H1 (cell line): ENCODE measurements at regions not wholly inside any gene's neighbourhood (a gene's known extent, or its start where the extent isn't known, plus 50 kb on each side); places are given as distances from the start of the nearest gene placed in this dataset.

ENCODE experiments used
- CTCF ChIA-PET: fragments of 300-600 bp; sonication (Branson Sonifier 250); formaldehyde crosslinking; loops from one replicate; lab custom pipeline; 2021; ENCODE audit not compliant: partially characterized antibody; lab: Charles Lee
- POLR2A ChIA-PET: fragments of 300-600 bp; sonication (Branson Sonifier 250); formaldehyde crosslinking; loops from one replicate; lab custom pipeline; 2021; ENCODE audit warnings: inconsistent platforms; ENCODE audit not compliant: partially characterized antibody; lab: Charles Lee
- DNase-seq, 2 experiments: peaks; one replicate each; pipeline versions ENCODE4 v3.0.0 to v3.0.0-alpha.2; 2010 to 2022; ENCODE audit warnings: low spot score in 2 of 2, low read depth in 1 of 2, mixed read lengths in 1 of 2
- FAIRE-seq: peaks from 2 replicates; lab custom pipeline; 2011; peaks lifted over from hg19 to GRCh38; lab: Jason Lieb, UNC
- H2AFZ ChIP-seq: 2 replicates; pipeline ENCODE4 v1.8.1; 2012; ENCODE audit warnings: low read length, inconsistent platforms
- H2AK5ac ChIP-seq: 2 replicates; pipeline ENCODE4 v1.6.1; 2013; ENCODE audit warnings: low read depth, low read length
- H2BK120ac ChIP-seq: replicated peaks from 2 replicates; pipeline ENCODE3; 2013; ENCODE audit warnings: low read depth, low read length, inconsistent platforms
- H2BK12ac ChIP-seq: 2 replicates; pipeline ENCODE4 v1.6.1; 2013; ENCODE audit warnings: low read depth, low read length
- H2BK15ac ChIP-seq: 2 replicates; pipeline ENCODE4 v1.6.1; 2013; ENCODE audit warnings: low read length
- H2BK20ac ChIP-seq: 2 replicates; pipeline ENCODE4 v1.6.1; 2013; ENCODE audit warnings: low read length
- H2BK5ac ChIP-seq: 2 replicates; pipeline ENCODE4 v1.6.1; 2013; ENCODE audit warnings: low read depth, low read length
- H3K14ac ChIP-seq: 2 replicates; pipeline ENCODE4 v1.6.1; 2013; ENCODE audit warnings: inconsistent platforms; ENCODE audit not compliant: insufficient read length
- H3K18ac ChIP-seq: 2 replicates; pipeline ENCODE4 v1.6.1; 2013; ENCODE audit warnings: low read length; ENCODE audit errors: extremely low read depth
- H3K23ac ChIP-seq: 2 replicates; pipeline ENCODE4 v1.6.1; 2013; ENCODE audit warnings: inconsistent platforms; ENCODE audit not compliant: insufficient read length
- H3K23me2 ChIP-seq: 2 replicates; pipeline ENCODE4 v1.6.1; 2013; ENCODE audit warnings: low read depth, low read length
- H3K27ac ChIP-seq: 2 replicates; pipeline ENCODE4 v1.6.1; 2011; ENCODE audit warnings: low read depth, low read length, inconsistent platforms
- H3K27me3 ChIP-seq, 4 experiments: replicated peaks in 1 of 4; 1 replicate in 1 of 4; 2 replicates in 3 of 4; pipeline versions ENCODE4 v1.6.1 to v1.8.1; 2011 to 2013; ENCODE audit warnings: low read length in 3 of 4, mild to moderate bottlenecking in 3 of 4, inconsistent platforms in 2 of 4, mixed read lengths in 2 of 4, moderate library complexity in 1 of 4; ENCODE audit not compliant: control insufficient read depth in 3 of 4, insufficient read depth in 3 of 4; ENCODE audit errors: extremely low read depth in 1 of 4
- H3K36me3 ChIP-seq, 4 experiments: 2 replicates each; pipeline versions ENCODE4 v1.6.1 to v1.8.1; 2011 to 2013; ENCODE audit warnings: mild to moderate bottlenecking in 4 of 4, low read length in 3 of 4, moderate library complexity in 2 of 4, control low read depth in 1 of 4, inconsistent platforms in 1 of 4; ENCODE audit not compliant: insufficient read depth in 4 of 4, control insufficient read depth in 2 of 4
- H3K4ac ChIP-seq: replicated peaks from 2 replicates; pipeline ENCODE3; 2013; ENCODE audit warnings: low read length, low read depth, mixed read lengths, inconsistent platforms; ENCODE audit not compliant: insufficient read length
- H3K4me1 ChIP-seq, 4 experiments: replicated peaks in 1 of 4; 1 replicate in 1 of 4; 2 replicates in 3 of 4; pipeline versions ENCODE4 v1.6.1 to v1.8.1; 2011 to 2013; ENCODE audit warnings: low read length in 3 of 4, inconsistent platforms in 2 of 4, mixed read lengths in 1 of 4; ENCODE audit not compliant: insufficient read depth in 4 of 4, control insufficient read depth in 3 of 4
- H3K4me2 ChIP-seq, 2 experiments: 2 replicates each; pipeline versions ENCODE4 v1.6.1 to v1.8.1; 2011 to 2013; ENCODE audit warnings: low read depth in 2 of 2, low read length in 2 of 2, control low read depth in 1 of 2, inconsistent platforms in 1 of 2, mild to moderate bottlenecking in 1 of 2; ENCODE audit not compliant: insufficient read depth in 1 of 2
- H3K4me3 ChIP-seq, 4 experiments: fragments of 200-600, 300-600 bp in 1 of 4; sonication (generic), shearing (Covaris generic), sonication (Bioruptor Twin) in 1 of 4; 2 replicates each; pipeline versions ENCODE4 v1.5.1 to v1.8.1; 2011 to 2016; ENCODE audit warnings: low read length in 4 of 4, low read depth in 3 of 4, control low read depth in 2 of 4, inconsistent platforms in 2 of 4, mild to moderate bottlenecking in 2 of 4, mixed read lengths in 1 of 4, moderate library complexity in 1 of 4; ENCODE audit not compliant: insufficient read depth in 2 of 4; ENCODE audit errors: extremely low read depth in 1 of 4
- H3K56ac ChIP-seq: replicated peaks from 2 replicates; pipeline ENCODE3; 2013; ENCODE audit warnings: low read depth, mild to moderate bottlenecking, mixed read lengths, low read length, inconsistent platforms; ENCODE audit not compliant: insufficient read length
- H3K79me1 ChIP-seq: 2 replicates; pipeline ENCODE4 v1.6.1; 2013; ENCODE audit warnings: low read depth, low read length, control low read depth
- H3K79me2 ChIP-seq, 2 experiments: 2 replicates each; pipeline versions ENCODE4 v1.6.1 to v1.8.1; 2012 to 2013; ENCODE audit warnings: low read length in 2 of 2, mild to moderate bottlenecking in 2 of 2, inconsistent platforms in 1 of 2; ENCODE audit not compliant: insufficient read depth in 2 of 2, control insufficient read depth in 1 of 2
- H3K9ac ChIP-seq, 4 experiments: replicated peaks in 1 of 4; 1 replicate in 1 of 4; 2 replicates in 3 of 4; pipeline versions ENCODE4 v1.6.1 to v1.8.1; 2011 to 2013; ENCODE audit warnings: low read depth in 3 of 4, low read length in 3 of 4, control low read depth in 2 of 4, mild to moderate bottlenecking in 2 of 4, moderate library complexity in 2 of 4, inconsistent platforms in 1 of 4; ENCODE audit errors: extremely low read depth in 1 of 4
- H3K9me3 ChIP-seq, 2 experiments: 2 replicates each; pipeline versions ENCODE4 v1.6.1 to v1.8.1; 2012 to 2013; ENCODE audit warnings: mild to moderate bottlenecking in 2 of 2, moderate library complexity in 2 of 2, control low read depth in 1 of 2, inconsistent platforms in 1 of 2, low read depth in 1 of 2, low read length in 1 of 2, mixed read lengths in 1 of 2; ENCODE audit not compliant: insufficient read depth in 2 of 2
- H4K20me1 ChIP-seq, 2 experiments: replicated peaks in 1 of 2; 2 replicates each; pipeline versions ENCODE3 to v1.8.1; 2011 to 2013; ENCODE audit warnings: inconsistent platforms in 2 of 2, low read length in 2 of 2, mild to moderate bottlenecking in 1 of 2; ENCODE audit not compliant: insufficient read depth in 2 of 2, control insufficient read depth in 1 of 2
- H4K5ac ChIP-seq: 2 replicates; pipeline ENCODE4 v1.6.1; 2013; ENCODE audit warnings: low read length, low read depth, mixed read lengths, inconsistent platforms; ENCODE audit not compliant: insufficient read length
- H4K8ac ChIP-seq: 2 replicates; pipeline ENCODE4 v1.8.0; 2013; ENCODE audit warnings: mild to moderate bottlenecking, moderate library complexity, low read length, inconsistent platforms; ENCODE audit not compliant: insufficient read depth; ENCODE audit errors: extremely low read depth
- H4K91ac ChIP-seq: replicated peaks from 2 replicates; pipeline ENCODE3; 2013; ENCODE audit warnings: low read length, mixed read lengths, inconsistent platforms; ENCODE audit not compliant: insufficient read length
- ASH2L ChIP-seq: fragments of 200-600, 300-600 bp; sonication (generic); IDR thresholded peaks from one replicate; pipeline ENCODE4 v1.7.1; 2017; ENCODE audit warnings: low read length
- ATF2 ChIP-seq: IDR thresholded peaks from 2 replicates; pipeline ENCODE4 v1.6.1; 2012; ENCODE audit warnings: low read length, inconsistent platforms
- BRCA1 ChIP-seq: IDR thresholded peaks from 2 replicates; pipeline ENCODE4 v1.6.1; 2012; ENCODE audit warnings: low read depth, low read length, improper control_type of control experiment
- CBX8 ChIP-seq: fragments of 300-800, 300-1000 bp; sonication (generic); IDR thresholded peaks from 2 replicates; pipeline ENCODE4 v1.7.1; 2016; ENCODE audit warnings: low read depth, low read length, borderline replicate concordance
- EP300 ChIP-seq, 2 experiments: IDR thresholded peaks; 1 replicate in 1 of 2; 2 replicates in 1 of 2; pipeline ENCODE4 v1.6.1; 2011 to 2012; ENCODE audit warnings: low read depth in 2 of 2, low read length in 2 of 2, mild to moderate bottlenecking in 2 of 2, borderline replicate concordance in 1 of 2, inconsistent platforms in 1 of 2, moderate library complexity in 1 of 2
- EZH2 ChIP-seq: fragments of 200-600 bp; sonication (generic); IDR thresholded peaks from 2 replicates; pipeline ENCODE4 v1.7.1; 2012; ENCODE audit warnings: low read depth, mild to moderate bottlenecking, moderate library complexity, low read length, inconsistent platforms; ENCODE audit not compliant: severe bottlenecking
- FOSL1 ChIP-seq: IDR thresholded peaks from 2 replicates; pipeline ENCODE4 v1.6.1; 2011; ENCODE audit warnings: mild to moderate bottlenecking, low read depth, low read length, moderate library complexity; ENCODE audit not compliant: insufficient read depth
- POLR2AphosphoS5 ChIP-seq: IDR thresholded peaks from 2 replicates; pipeline ENCODE4 v1.6.1; 2011; ENCODE audit warnings: low read depth, low read length
- USF2 ChIP-seq: IDR thresholded peaks from 2 replicates; pipeline ENCODE4 v1.6.1; 2011; ENCODE audit warnings: low read length, improper control_type of control experiment
- WGBS, 2 experiments: shearing (Covaris generic) in 1 of 2; methylation state at CpG; one replicate each; pipeline versions ENCODE4 v1.1.6 to v1.1.7; 2013 to 2015; ENCODE audit warnings: low lambda C conversion rate in 2 of 2, mixed read lengths in 2 of 2, inconsistent platforms in 1 of 2, low coverage in 1 of 2, missing lambda C conversion rate in 1 of 2; ENCODE audit not compliant: insufficient replicate concordance in 2 of 2, insufficient coverage in 1 of 2, insufficient read length in 1 of 2; ENCODE audit errors: extremely low coverage in 1 of 2, missing lambda C conversion rate in 1 of 2; 5-methylcytosine and 5-hydroxymethylcytosine counted together
- TF ChIP-seq, protein P1 (sequence below): IDR thresholded peaks from 2 replicates; pipeline ENCODE4 v1.6.1; 2012; ENCODE audit warnings: inconsistent platforms

DNA sequence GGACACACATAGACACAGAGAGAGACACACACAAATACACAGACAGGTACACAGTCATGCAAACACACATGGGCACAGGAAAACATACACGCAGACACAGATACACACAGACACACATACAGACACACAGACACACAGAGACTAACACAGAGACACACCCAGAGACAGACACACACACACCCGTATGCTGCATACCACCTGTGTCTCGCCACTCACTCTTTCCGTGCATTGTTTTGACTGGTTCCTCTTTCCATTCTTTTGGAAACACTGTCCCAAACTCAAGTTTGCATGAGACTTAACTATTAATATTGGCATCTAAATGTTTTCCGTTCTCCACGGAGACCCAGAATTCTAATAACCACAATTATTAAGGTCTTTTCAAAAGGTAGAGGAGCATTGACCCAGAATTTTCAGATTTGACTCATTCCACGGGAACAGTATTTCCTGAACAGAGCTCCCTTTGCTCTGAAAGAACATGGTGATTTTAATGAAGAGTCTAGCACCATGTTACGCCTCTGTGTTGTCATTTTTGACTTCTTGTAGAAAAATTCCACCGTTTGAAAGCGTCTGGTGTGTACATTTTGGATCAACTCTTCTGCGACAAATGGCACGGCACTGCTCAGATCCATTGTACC lies 141.2 kb upstream of the RNF32 start:
- no peak overlapping the region for H2AFZ ChIP-seq
- ChIA-PET CTCF (interaction anchor here (1.0 kb wide), 1 partner anchor 318 kb away, joined by 3 read pairs; no protein-coding TSS in a partner anchor), POLR2A (no interaction called here)
- no peak overlapping the region for H4K5ac ChIP-seq
- H3K9ac ChIP-seq, result peak overlapping the region in 1 of 4 experiments; percentile 21; a peak in 1 of 7 replicates
- H4K91ac ChIP-seq, result no peak overlapping the region
- no peak overlapping the region for H3K27ac ChIP-seq
- H4K20me1 ChIP-seq, result peaks cover 0 to 9% of the 10 kb centered on the region in 2 experiments
- H3K27me3 ChIP-seq, result no peaks in the 10 kb centered on the region
- H3K4ac ChIP-seq, result no peak overlapping the region
- no peaks in the 10 kb centered on the region for H3K9me3 ChIP-seq
- H3K4me2 ChIP-seq, result no peak overlapping the region
- no peak overlapping the region for H3K18ac ChIP-seq
- 85% methylated on average over 12 of the region's 12 CpGs; no CpG with 5 or more reads in 1 of the 2 experiments for WGBS, 2 experiments
- no peak overlapping the region for H3K23ac ChIP-seq
- peak overlapping the region; percentile 75 for H2AK5ac ChIP-seq
- no peak overlapping the region for H2BK20ac ChIP-seq
- no peak overlapping the region for H3K14ac ChIP-seq
- H2BK5ac ChIP-seq, result peak overlapping the region; percentile 35; the same call in 1 of the 2 replicates
- H3K36me3 ChIP-seq, result no peaks in the 10 kb centered on the region
- FAIRE-seq, result no peak
- no peak for DNase-seq
- H2BK12ac ChIP-seq, result no peak overlapping the region
- H2BK15ac ChIP-seq, result no peak overlapping the region
- no peaks in the 10 kb centered on the region for H3K79me1 ChIP-seq
- H4K8ac ChIP-seq, result no peak overlapping the region
- H3K79me2 ChIP-seq, result no peaks in the 10 kb centered on the region
- no peak overlapping the region for H3K56ac ChIP-seq
- H3K4me3 ChIP-seq, result no peak overlapping the region
- peaks cover 14% of the 10 kb centered on the region; the same call in 1 of the 2 replicates for H3K23me2 ChIP-seq
- no peak overlapping the region for H2BK120ac ChIP-seq
- H3K4me1 ChIP-seq, result no peaks in the 10 kb centered on the region; a peak in 1 of 7 replicates
- TF ChIP-seq USF2 (no peak), ASH2L (no peak), CBX8 (no peak), FOSL1 (no peak), ATF2 (no peak), POLR2AphosphoS5 (no peak), EZH2 (no peak), BRCA1 (no peak), EP300 (IDR thresholded peaks at IDR 0.05; ENCODE audit: borderline replicate concordance in 1 of 2, low read depth in 2 of 2, low read length in 2 of 2) (no peak)
- TF ChIP-seq, protein P1, sequence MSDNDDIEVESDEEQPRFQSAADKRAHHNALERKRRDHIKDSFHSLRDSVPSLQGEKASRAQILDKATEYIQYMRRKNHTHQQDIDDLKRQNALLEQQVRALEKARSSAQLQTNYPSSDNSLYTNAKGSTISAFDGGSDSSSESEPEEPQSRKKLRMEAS, result no peak
